ENCODE measurements at regions not wholly inside any gene's neighbourhood (a gene's known extent, or its start where the extent isn't known, plus 50 kb on each side); places are given as distances from the start of the nearest gene placed in this dataset.

GRCh38 chr7:10632712-10633111 is 341.0 kb upstream of the PHF14 start:
- H3K27me3 ChIP-seq, result no peaks in the 10 kb centered on the region
- H3K27ac ChIP-seq, result no peak overlapping the region
- TF ChIP-seq, protein P1, sequence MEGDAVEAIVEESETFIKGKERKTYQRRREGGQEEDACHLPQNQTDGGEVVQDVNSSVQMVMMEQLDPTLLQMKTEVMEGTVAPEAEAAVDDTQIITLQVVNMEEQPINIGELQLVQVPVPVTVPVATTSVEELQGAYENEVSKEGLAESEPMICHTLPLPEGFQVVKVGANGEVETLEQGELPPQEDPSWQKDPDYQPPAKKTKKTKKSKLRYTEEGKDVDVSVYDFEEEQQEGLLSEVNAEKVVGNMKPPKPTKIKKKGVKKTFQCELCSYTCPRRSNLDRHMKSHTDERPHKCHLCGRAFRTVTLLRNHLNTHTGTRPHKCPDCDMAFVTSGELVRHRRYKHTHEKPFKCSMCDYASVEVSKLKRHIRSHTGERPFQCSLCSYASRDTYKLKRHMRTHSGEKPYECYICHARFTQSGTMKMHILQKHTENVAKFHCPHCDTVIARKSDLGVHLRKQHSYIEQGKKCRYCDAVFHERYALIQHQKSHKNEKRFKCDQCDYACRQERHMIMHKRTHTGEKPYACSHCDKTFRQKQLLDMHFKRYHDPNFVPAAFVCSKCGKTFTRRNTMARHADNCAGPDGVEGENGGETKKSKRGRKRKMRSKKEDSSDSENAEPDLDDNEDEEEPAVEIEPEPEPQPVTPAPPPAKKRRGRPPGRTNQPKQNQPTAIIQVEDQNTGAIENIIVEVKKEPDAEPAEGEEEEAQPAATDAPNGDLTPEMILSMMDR (IDR thresholded peaks at IDR 0.05), result no peak
- H3K9me3 ChIP-seq, result no peaks in the 10 kb centered on the region
- no peaks in the 10 kb centered on the region for H3K36me3 ChIP-seq
- no peaks in the 10 kb centered on the region for H3K4me1 ChIP-seq
- H3K4me3 ChIP-seq, result no peak overlapping the region
- intact Hi-C loops (cut with DNase I; ENCODE audit: low total_unique reads), result no loop called here
- no peak for DNase-seq

DNA sequence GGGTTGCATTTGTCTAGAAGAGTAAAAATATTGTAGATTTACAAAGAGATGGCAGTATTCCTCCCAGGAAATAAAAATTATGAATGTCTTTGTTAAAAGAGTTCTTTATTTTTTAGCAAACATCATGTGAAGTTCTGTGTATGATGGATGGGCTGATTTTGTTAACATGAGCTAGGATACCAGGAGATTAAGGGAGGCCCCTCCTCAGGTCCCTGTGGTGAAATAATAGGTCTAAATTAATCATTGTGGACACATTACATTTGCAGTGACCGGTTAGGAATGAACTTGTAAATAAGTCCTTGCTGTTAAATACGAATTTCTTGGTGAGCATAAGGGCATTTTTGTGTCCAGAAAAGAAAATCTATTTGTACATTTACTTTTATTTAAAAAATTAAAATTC is 339.4 kb upstream of the PHF14 start:
- intact Hi-C loops (cut with DNase I; ENCODE audit: low total_unique reads), result no loop called here

DNA sequence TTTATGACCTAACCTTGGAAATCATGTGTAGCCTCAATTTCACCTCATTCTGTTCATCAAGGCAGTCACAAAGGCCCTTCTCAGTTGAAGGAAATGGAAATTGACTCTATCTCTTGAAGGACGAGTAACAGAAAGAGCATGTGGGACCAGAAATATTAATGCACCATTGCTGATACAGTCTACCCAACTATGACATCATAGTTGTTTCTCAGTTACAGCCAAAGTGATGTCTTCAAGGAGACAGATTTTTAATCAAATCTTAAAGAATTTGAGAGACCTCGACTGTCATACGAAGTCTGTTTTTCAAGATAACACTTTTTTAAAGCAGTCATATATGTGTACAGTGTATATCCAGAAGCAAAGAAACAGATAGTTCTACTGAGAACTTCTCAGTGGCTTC is 335.7 kb upstream of the PHF14 start:
- H3K4me1 ChIP-seq, result no peaks in the 10 kb centered on the region
- TF ChIP-seq, protein P1 (IDR thresholded peaks at IDR 0.05), result no peak
- intact Hi-C loops (cut with DNase I; ENCODE audit: low total_unique reads), result no loop called here
- no peaks in the 10 kb centered on the region for H3K27me3 ChIP-seq
- no peaks in the 10 kb centered on the region for H3K36me3 ChIP-seq
- no peak for DNase-seq
- H3K27ac ChIP-seq, result no peak overlapping the region
- H3K9me3 ChIP-seq, result no peaks in the 10 kb centered on the region
- H3K4me3 ChIP-seq, result no peak overlapping the region

More for the DNA sequence above, 339.4 kb upstream of the PHF14 start:
- no peak for DNase-seq
- Histone ChIP-seq H3K36me3 (no peaks in the 10 kb centered on the region), H3K4me3 (no peak overlapping the region), H3K27me3 (no peaks in the 10 kb centered on the region), H3K27ac (no peak overlapping the region), H3K9me3 (no peaks in the 10 kb centered on the region), H3K4me1 (no peaks in the 10 kb centered on the region)
- TF ChIP-seq, protein P1 (IDR thresholded peaks at IDR 0.05), result no peak

- intact Hi-C loops (cut with DNase I; ENCODE audit: low total_unique reads), result no loop called here
- Histone ChIP-seq H3K4me1 (no peaks in the 10 kb centered on the region), H3K36me3 (no peaks in the 10 kb centered on the region), H3K9me3 (no peaks in the 10 kb centered on the region), H3K4me3 (no peak overlapping the region), H3K27ac (no peak overlapping the region), H3K27me3 (no peaks in the 10 kb centered on the region)
- TF ChIP-seq, protein P1 (IDR thresholded peaks at IDR 0.05), result no peak
- DNase-seq, result no peak
Measured at GRCh38 chr7:10643545-10643944, 330.1 kb upstream of the PHF14 start.

DNA sequence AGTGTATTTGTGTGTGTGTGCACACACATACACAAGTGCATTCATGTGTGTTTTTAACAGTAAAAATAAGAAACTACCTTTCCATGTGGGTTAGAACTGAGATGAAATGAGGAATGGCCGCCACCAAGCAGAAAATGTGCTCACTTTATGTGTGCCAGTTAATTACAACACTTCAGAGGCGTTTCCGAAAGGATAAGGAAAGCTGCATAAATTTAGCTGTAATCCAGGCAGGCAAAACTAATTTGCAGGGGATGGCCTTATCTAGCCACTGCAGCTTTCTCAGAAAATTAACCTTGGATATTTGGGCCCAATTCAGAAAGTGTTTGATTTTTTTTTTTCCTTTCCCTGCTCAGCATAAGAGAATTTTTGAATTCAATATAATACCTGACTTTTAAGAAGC is 328.8 kb upstream of the PHF14 start:
- no peaks in the 10 kb centered on the region for H3K9me3 ChIP-seq
- TF ChIP-seq, protein P1 (IDR thresholded peaks at IDR 0.05), result no peak
- intact Hi-C loops (cut with DNase I; ENCODE audit: low total_unique reads), result no loop called here
- H3K27ac ChIP-seq, result no peak overlapping the region
- DNase-seq, result no peak
- H3K4me3 ChIP-seq, result no peak overlapping the region
- H3K4me1 ChIP-seq, result no peaks in the 10 kb centered on the region
- H3K36me3 ChIP-seq, result no peaks in the 10 kb centered on the region
- no peaks in the 10 kb centered on the region for H3K27me3 ChIP-seq

DNA sequence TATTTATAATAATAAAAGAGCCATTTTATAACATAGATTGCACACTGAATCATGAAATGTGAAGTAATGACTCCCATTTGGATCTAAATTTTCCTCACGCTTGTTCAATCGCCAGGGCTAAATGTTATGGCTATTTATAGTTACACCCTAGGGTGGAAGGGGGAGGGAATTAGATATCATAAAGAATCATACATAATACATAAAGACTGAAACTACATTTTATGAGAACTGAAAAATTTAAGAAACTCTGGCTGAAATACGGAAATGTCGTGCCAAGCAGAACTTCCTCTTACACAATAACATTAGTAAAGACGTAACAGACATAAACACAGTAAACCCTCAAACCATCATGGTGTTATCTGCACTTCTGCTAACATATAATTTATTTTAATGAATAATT is 327.5 kb upstream of the PHF14 start:
- H3K27me3 ChIP-seq, result no peaks in the 10 kb centered on the region
- no peak overlapping the region for H3K27ac ChIP-seq
- no peak overlapping the region for H3K4me3 ChIP-seq
- intact Hi-C loops (cut with DNase I; ENCODE audit: low total_unique reads), result no loop called here
- H3K4me1 ChIP-seq, result no peaks in the 10 kb centered on the region
- H3K36me3 ChIP-seq, result no peaks in the 10 kb centered on the region
- TF ChIP-seq, protein P1 (IDR thresholded peaks at IDR 0.05), result no peak
- DNase-seq, result no peak
- H3K9me3 ChIP-seq, result no peaks in the 10 kb centered on the region

All from tibial artery (tissue), 4 donors.